HG03575 (cell line): ENCODE measurements at regions not wholly inside any gene's neighbourhood (a gene's known extent, or its start where the extent isn't known, plus 50 kb on each side); places are given as distances from the start of the nearest gene placed in this dataset.

Experiments
- ATAC-seq: cut with Tn5 transposase; IDR thresholded peaks from one replicate; pipeline ENCODE4 v1.9.1; 2021; ENCODE audit not compliant: unreplicated experiment, insufficient number of reproducible peaks, low FRiP score; ENCODE audit errors: extremely low read depth

DNA sequence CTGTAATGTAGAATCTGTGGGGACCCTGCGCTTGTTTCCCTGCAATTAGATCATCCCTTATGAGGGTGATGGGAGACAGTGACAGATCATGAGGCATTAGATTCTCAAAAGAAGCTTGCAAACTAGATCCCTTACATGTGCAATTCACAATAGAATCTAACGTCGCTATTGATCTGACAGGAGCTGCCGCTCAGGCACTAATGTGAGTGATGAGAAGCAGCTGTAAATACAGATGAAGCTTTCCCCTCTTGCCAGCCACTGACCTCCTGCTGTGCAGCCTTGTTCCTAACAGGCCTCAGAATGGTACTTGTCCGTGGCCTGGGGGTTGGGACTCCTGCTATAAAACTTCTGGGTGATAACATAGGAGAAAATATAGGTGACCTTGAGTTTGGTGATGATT lies 1076.8 kb downstream of the PDHA2 start:
- no peak for ATAC-seq

DNA sequence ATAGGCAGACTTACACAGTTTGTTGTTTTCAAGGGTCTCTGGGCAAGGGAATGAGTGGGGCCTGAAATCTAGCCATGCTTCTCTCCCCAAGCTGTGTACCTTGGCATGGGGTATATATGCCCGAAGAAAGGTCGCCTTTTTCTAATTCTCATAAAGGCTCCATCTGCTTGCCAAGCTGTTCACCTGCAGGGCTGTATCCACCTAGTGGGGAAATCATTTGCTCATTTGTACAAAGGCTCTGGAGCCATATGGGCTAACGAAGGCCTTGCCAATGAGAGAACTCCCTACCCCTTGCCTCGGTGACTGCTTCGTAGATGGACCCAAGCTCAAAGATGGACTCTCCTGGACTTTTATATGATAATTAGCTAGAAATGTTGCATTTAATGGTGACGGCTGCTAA lies 1097.0 kb downstream of the PDHA2 start:
- no peak for ATAC-seq

- ATAC-seq, result no peak
Observed at GRCh38 chr4:96946552-96946951, 1106.7 kb downstream of the PDHA2 start.

DNA sequence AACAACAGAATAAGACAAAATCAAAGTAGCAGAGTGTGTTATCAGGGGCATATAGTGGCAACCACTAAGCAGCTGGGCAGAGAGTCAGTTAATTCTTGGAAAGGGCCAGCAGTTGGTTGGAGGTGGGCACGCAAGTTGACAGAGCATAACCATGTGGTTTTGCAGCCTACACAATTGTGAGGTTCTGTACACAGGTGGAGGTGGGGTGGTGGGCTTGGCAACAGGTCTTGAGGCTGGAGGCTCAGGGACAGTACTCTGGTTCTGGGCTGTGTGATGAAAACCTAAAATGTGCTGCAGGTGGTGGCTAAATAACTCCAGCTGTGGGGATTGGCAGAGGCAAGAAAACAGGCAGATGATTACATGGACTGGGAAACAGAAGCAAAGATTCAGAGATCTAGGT lies 1112.7 kb downstream of the PDHA2 start:
- ATAC-seq, result no peak

DNA sequence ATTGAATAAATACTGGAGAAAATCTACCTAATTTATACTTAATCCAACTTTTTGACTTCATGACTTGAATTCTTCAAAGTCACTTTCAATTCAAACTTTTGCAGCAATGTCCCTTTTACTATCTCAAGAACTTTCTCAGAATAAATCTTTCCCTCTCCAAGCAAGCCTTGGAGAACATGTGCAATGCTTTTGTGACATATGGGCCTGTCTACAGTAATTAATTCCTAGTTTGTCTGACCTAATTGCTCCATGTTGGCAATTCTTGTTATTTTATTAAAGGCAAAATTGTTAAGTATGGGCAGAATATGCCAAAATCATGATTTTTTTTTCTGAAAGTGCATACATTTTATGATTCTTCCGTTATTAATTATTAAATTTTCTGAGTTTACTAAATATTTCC lies 1115.3 kb downstream of the PDHA2 start:
- no peak for ATAC-seq

DNA sequence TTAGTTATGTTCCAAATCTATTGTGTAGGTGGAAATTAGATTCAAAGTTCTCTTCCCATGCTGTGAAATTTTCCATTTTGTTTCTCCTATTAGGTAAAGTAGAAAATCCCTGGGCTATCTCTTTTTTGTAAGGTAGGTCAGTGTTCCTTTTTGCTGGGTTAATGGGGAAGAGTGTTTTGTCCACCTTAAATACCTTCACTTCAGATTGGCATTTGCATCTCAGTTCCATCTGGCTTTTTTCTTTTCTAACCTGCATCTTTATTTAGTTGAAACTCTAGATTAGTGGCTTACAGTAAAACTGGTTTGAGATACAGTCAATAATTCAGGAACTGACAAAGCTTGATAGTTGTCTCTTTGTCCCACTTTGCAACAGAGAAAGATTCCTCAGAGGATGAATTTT lies 1115.8 kb downstream of the PDHA2 start:
- ATAC-seq, result no peak

GRCh38 chr4:96969455-96969854 lies 1129.6 kb downstream of the PDHA2 start:
- no peak for ATAC-seq

DNA sequence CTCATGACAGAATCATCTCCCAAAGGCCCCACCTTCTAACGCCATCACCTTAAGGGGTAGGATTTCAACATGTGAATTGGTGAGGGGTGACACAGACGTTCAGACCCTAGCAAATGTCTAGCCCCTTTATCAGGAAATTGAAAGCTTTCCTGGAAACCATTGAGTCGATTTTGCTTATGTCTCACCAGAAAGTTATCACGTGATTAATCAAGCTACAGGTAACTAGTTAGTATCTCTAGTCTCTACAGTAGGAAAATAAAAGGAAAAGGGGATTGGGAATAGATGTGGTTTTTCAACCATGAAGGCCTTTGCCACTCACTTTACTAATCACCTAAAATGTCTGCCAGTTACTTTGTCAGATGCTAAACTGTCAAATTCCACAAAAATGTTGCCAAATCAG lies 1133.0 kb downstream of the PDHA2 start:
- no peak for ATAC-seq

- ATAC-seq, result no peak
Observed at GRCh38 chr4:96974295-96974694, 1134.4 kb downstream of the PDHA2 start.

DNA sequence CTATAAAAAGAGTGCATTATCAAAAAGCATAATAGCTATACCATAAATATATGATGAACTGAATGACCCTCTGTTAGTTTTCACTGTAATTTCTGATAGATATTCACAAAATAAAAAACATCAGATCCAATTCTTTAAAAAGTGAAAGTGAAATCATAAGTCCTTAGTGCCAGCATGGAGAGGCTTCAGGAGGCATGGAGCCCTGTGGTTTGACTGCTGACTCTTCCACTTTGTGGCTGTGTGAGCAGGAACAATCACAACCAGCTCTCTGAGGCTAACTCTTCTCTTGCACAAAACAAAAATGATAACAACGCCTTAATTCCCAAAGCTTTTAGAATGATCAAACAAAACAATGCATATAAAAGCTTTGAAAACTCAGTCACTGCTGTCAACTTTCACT lies 1143.9 kb downstream of the PDHA2 start:
- no peak for ATAC-seq

DNA sequence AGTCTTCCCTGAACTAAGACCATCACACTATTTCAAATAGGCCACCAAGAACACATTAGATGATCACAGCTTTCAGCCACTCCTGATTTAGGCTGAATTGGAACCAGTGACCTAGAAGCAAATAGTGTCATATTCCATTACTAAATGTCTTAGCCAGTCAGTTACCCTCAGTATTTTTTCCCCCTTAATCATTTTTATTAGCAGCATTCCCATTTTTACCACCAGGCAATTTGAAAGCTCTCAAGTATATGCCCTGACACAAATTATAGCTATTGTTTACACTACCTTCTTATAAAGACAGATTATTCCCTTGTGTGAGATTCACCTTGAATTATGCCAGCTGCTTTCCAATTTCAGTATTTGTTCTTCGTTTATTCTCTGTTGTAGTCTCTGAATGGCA lies 1146.9 kb downstream of the PDHA2 start:
- ATAC-seq, result no peak

DNA sequence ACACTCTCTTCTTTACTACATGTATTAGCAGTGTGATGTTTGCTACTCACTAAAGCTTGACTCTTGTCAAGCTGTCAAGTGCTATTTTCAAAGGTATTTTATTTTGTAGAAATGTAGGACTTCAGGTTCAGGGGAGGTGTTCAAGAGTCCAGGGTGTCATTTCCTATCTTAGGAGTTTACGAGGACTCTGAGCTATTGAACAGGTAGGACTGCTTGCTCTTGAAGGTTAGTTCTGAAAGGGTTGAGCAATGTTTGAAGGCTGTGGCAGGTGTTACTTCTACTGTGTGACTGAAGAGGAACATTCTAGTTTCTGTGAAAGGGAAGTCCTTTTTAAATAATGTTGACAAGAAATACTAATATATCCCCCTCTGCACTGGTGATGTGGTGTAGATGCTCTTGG lies 1151.2 kb downstream of the PDHA2 start:
- ATAC-seq, result no peak

- ATAC-seq, result no peak
Observed at GRCh38 chr4:96992443-96992842, 1150.8 kb downstream of the STPG2 start.

- ATAC-seq, result no peak
Observed at GRCh38 chr4:96993560-96993959, 1149.7 kb downstream of the STPG2 start.

GRCh38 chr4:97003715-97004114 lies 1139.6 kb downstream of the STPG2 start:
- ATAC-seq, result no peak

- no peak for ATAC-seq
Observed at GRCh38 chr4:97013309-97013708, 1130.0 kb downstream of the STPG2 start.

GRCh38 chr4:97013711-97014110 lies 1129.6 kb downstream of the STPG2 start:
- no peak for ATAC-seq

DNA sequence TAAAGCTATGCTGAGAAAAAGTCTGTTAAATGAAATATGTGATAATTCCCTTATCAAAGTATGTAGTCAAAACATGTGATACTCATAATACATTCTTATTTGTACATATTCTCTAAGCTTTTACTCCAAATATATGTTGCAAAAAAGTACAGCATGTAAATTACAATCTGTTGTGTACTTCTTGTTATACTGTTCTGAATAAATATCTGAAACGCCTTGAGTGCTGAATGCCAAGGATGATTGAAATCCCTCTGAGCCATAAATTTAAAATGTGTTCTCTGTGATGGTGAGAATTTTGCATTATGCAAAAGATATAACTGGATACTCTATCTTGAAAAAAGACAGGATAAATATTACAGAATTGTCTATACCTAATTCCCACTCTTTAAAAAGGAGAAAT lies 1128.0 kb downstream of the STPG2 start:
- ATAC-seq, result no peak

DNA sequence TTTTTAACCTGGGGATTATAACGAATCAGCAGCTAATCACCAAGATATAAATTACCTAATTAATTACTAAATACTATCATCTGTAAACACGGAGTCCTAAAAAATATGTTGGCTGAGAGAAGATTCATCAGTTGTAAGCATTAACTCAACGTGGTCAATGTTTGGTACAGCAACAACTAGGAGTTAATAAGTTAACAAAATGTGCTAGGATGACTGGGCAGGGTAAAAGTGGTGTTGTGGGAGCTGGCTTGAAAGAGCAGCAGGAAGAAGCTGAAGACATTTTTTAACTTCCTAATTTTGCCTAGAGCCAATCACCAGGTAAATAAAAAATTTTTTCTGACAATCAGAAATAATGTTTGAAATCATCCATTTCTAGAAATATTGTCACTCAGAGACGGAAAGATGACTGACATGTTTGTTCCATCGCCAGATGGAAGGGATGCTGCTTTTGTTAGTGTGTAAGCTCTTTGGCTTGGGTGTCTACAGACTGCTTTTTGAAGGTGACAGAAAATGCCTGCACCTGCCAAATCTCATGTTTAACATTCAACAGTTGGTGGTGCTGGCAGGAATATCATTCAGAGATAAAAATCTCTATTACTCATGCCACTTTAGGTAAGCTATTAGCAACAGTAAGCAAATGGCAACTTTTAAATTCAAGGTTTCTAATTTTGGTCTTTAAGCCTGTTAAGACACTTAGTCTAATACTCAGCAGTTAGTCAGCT lies 1126.9 kb downstream of the STPG2 start:
- ATAC-seq, result no peak

- ATAC-seq, result no peak
Observed at GRCh38 chr4:97027728-97028410, 1115.4 kb downstream of the STPG2 start.

GRCh38 chr4:97028785-97029184 lies 1114.5 kb downstream of the STPG2 start:
- no peak for ATAC-seq
